Activated CD4-positive, alpha-beta T cell treated with anti-CD3 and anti-CD28 coated beads for 36 hours (primary cell): ENCODE measurements at regions not wholly inside any gene's neighbourhood (a gene's known extent, or its start where the extent isn't known, plus 50 kb on each side); places are given as distances from the start of the nearest gene placed in this dataset.
"Not testable (repeated sequence)": the region's sequence is repeated elsewhere in the genome, so short reads cannot be mapped to it uniquely, and the experiment has no call there.

ENCODE experiments used
- ATAC-seq: fragments of 200-7000 bp; cut with Tn5 transposase; one replicate; pipeline ENCODE4 v1.10.0; 2021; ENCODE audit warnings: mild to moderate bottlenecking, moderate library complexity
- CTCF ChIA-PET: fragments of 350-600 bp; sonication (Branson Sonifier 250); formaldehyde crosslinking; loops from one replicate; lab custom pipeline; 2021; ENCODE audit warnings: antibody characterized with exemption; lab: Charles Lee
- POLR2A ChIA-PET: fragments of 350-600 bp; sonication (Branson Sonifier 250); formaldehyde crosslinking; loops from one replicate; lab custom pipeline; 2021; ENCODE audit warnings: antibody characterized with exemption, inconsistent platforms; lab: Charles Lee
- DNase-seq: peaks from one replicate; pipeline ENCODE4 v3.0.0-alpha.2; 2020
- H3K27ac Mint-ChIP-seq: one replicate; pipeline ENCODE4 v1.8.0; 2021; ENCODE audit warnings: mixed read lengths
- H3K27me3 Mint-ChIP-seq: one replicate; pipeline ENCODE4 v1.8.0; 2021; ENCODE audit warnings: mixed read lengths
- H3K36me3 Mint-ChIP-seq: one replicate; pipeline ENCODE4 v1.8.0; 2021; ENCODE audit warnings: low read depth, mixed read lengths
- H3K4me1 Mint-ChIP-seq: one replicate; pipeline ENCODE4 v1.8.0; 2021; ENCODE audit warnings: mixed read lengths
- H3K4me3 Mint-ChIP-seq: one replicate; pipeline ENCODE4 v1.8.0; 2021; ENCODE audit warnings: mild to moderate bottlenecking, moderate library complexity, mixed read lengths
- H3K9me3 Mint-ChIP-seq: one replicate; pipeline ENCODE4 v1.8.0; 2021; ENCODE audit warnings: low read depth, mixed read lengths
- intact Hi-C, 2 experiments: fragments of 100-400 bp; cut with DNase I in 1 of 2; cut with micrococcal nuclease in 1 of 2; formaldehyde crosslinking; loops; one replicate each; pipeline versions ENCODE4 v1.14.2 to v1.15.1; 2022 to 2024; cut with DNase I, micrococcal nuclease

DNA sequence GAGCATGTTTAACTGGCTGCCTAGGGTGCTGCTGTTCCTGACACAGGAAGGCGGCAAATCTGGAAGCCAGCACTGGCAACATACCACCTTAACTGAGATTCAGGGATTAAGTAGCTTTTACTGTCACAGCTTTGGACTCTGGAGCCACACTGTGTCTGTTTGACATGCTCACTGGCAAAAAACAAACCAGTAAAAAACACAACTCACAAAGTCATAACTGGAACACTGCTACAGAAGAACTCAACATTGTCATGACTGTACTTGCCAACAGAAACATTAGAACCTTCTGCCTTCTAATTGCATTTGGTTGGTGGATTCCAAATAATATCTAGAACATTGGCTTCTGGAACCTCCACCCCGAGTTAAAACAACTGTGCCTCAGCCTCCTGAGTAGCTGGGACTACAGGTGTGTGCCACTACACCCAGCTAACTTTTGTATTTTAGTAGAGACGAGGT, 117.6 kb downstream of the TTC6 start:
- POLR2A ChIA-PET: no interaction called here
- peaks cover 4% of the 10 kb centered on the region for H3K27me3 Mint-ChIP-seq
- CTCF ChIA-PET: no interaction called here
- H3K9me3 Mint-ChIP-seq: peaks cover 2% of the 10 kb centered on the region
- no peaks in the 10 kb centered on the region for H3K4me1 Mint-ChIP-seq
- no peak overlapping the region for H3K27ac Mint-ChIP-seq
- ATAC-seq (no peak), DNase-seq (no peak)
- intact Hi-C loops: no loop called here
- H3K36me3 Mint-ChIP-seq: no peaks in the 10 kb centered on the region
- H3K4me3 Mint-ChIP-seq: no peak overlapping the region

GRCh38 chr14:37720131-37720530, 124.7 kb downstream of the TTC6 start:
- DNase-seq (no peak), ATAC-seq (no peak)
- ChIA-PET CTCF (no interaction called here), POLR2A (no interaction called here)
- H3K36me3 Mint-ChIP-seq: no peaks in the 10 kb centered on the region
- H3K27ac Mint-ChIP-seq: no peak overlapping the region
- H3K4me3 Mint-ChIP-seq: no peak overlapping the region
- no peaks in the 10 kb centered on the region for H3K27me3 Mint-ChIP-seq
- H3K4me1 Mint-ChIP-seq: no peaks in the 10 kb centered on the region
- H3K9me3 Mint-ChIP-seq: no peaks in the 10 kb centered on the region
- intact Hi-C loops: no loop called here

GRCh38 chr14:37721976-37722659, 126.7 kb downstream of the TTC6 start:
- Mint-ChIP-seq H3K4me3 (no peak overlapping the region), H3K36me3 (no peaks in the 10 kb centered on the region), H3K27me3 (no peaks in the 10 kb centered on the region), H3K9me3 (peaks cover 2% of the 10 kb centered on the region), H3K27ac (no peak overlapping the region), H3K4me1 (no peaks in the 10 kb centered on the region)
- ChIA-PET POLR2A (no interaction called here), CTCF (no interaction called here)
- ATAC-seq: no peak
- intact Hi-C loops: no loop called here
- DNase-seq: no peak

DNA sequence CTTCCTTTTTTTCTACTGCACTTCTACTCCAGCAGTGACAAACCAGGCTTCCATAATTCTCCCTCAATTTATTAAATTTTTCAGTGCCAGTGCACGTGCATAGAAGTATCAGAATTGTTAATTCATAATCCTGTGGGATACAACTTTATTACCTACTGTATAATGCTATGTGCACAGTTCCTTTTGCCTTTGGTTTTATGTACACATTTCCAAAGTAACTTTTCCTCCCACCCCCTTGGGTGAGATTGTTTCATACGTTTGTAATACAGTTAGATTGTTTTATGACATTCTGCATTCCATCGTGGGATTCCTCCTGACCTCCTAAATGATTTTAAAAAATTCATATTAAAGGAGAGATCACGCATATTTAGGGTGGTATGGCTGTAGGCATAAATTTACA, 128.1 kb downstream of the TTC6 start:
- no peak for ATAC-seq
- Mint-ChIP-seq H3K9me3 (peaks cover 2% of the 10 kb centered on the region), H3K27me3 (no peaks in the 10 kb centered on the region), H3K4me3 (no peak overlapping the region), H3K27ac (no peak overlapping the region), H3K36me3 (no peaks in the 10 kb centered on the region), H3K4me1 (no peaks in the 10 kb centered on the region)
- ChIA-PET POLR2A (no interaction called here), CTCF (no interaction called here)
- no peak for DNase-seq
- intact Hi-C loops: no loop called here

- Mint-ChIP-seq H3K4me1 (no peaks in the 10 kb centered on the region), H3K36me3 (no peaks in the 10 kb centered on the region), H3K4me3 (no peak overlapping the region), H3K27me3 (no peaks in the 10 kb centered on the region), H3K27ac (no peak overlapping the region), H3K9me3 (peaks cover 2% of the 10 kb centered on the region)
- ATAC-seq: no peak
- CTCF ChIA-PET: no interaction called here
- no peak for DNase-seq
- intact Hi-C loops: no loop called here
- POLR2A ChIA-PET: no interaction called here
Observed at GRCh38 chr14:37726708-37727107, 131.3 kb downstream of the TTC6 start.

DNA sequence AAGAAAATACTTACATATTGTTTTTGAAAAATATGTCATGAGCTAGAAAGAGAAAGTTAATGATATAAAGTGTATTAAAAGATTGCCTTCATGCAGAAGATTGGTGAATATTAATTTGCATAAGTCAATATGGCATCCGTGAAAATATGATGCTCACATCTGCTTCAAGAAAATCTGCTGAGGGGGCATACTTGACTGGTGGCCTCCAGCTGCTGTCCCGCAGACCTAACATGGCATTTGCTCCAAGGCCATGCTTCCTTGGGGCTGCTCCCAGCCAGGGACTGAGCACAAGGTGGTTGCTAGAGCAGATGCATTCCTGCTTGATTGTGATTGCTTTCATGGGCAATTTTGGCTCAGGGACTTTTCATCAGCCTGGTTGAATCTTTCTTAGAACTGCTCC, 133.8 kb downstream of the TTC6 start:
- Mint-ChIP-seq H3K4me3 (no peak overlapping the region), H3K27me3 (no peaks in the 10 kb centered on the region), H3K4me1 (no peaks in the 10 kb centered on the region), H3K36me3 (no peaks in the 10 kb centered on the region), H3K9me3 (peaks cover 2% of the 10 kb centered on the region), H3K27ac (no peak overlapping the region)
- DNase-seq (no peak), ATAC-seq (no peak)
- ChIA-PET CTCF (no interaction called here), POLR2A (no interaction called here)
- intact Hi-C loops: no loop called here

DNA sequence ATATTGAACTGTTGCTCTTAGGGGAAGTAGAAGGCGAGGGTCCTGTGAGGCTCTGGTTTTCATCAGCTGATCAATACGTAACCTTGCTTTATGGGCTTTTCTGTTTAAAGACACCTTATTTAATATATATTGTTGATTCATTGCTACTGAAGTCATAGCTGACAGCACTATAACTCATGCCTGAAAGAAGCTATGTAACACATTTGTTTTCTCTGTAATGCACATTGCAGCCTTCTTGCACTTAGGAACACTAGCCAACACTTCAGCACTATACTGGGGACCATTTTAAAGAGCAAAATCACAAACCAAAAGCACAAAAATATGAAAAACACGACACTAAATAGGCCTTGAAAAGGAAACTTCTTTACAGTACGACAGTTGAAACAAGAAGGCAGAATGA, 135.7 kb downstream of the TTC6 start:
- no peaks in the 10 kb centered on the region for H3K4me1 Mint-ChIP-seq
- DNase-seq (no peak), ATAC-seq (no peak)
- no peaks in the 10 kb centered on the region for H3K36me3 Mint-ChIP-seq
- H3K9me3 Mint-ChIP-seq: no peaks in the 10 kb centered on the region
- no peak overlapping the region for H3K27ac Mint-ChIP-seq
- intact Hi-C loops: no loop called here
- POLR2A ChIA-PET: no interaction called here
- no peaks in the 10 kb centered on the region for H3K27me3 Mint-ChIP-seq
- no peak overlapping the region for H3K4me3 Mint-ChIP-seq
- CTCF ChIA-PET: no interaction called here

DNA sequence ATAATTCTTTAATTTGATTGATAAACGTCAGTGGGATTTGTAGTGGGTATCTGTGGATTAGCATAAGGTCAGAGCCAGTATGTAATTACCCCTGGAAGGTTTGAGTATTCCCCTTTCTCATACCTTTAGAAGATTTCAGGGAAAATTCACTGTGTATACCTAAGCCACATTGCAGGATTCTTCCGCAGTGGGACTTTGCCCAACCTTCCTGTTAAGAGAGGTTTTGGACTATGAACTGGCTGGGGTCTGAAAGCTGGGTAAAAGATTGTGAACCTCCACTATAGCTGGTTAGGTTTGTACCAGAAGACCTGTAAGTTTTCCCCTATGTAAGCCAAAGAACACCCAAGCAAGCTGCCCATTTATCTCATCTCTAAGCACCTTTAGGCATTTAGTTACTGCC, 150.2 kb downstream of the TTC6 start:
- Mint-ChIP-seq H3K27me3 (no peaks in the 10 kb centered on the region), H3K4me1 (no peaks in the 10 kb centered on the region), H3K4me3 (no peak overlapping the region), H3K27ac (no peak overlapping the region), H3K36me3 (no peaks in the 10 kb centered on the region), H3K9me3 (no peaks in the 10 kb centered on the region)
- no peak for ATAC-seq
- DNase-seq: no peak
- intact Hi-C loops: no loop called here
- CTCF ChIA-PET: no interaction called here
- POLR2A ChIA-PET: no interaction called here

- Mint-ChIP-seq H3K36me3 (no peaks in the 10 kb centered on the region), H3K27me3 (no peaks in the 10 kb centered on the region), H3K27ac (no peak overlapping the region), H3K4me3 (no peak overlapping the region), H3K4me1 (no peaks in the 10 kb centered on the region), H3K9me3 (no peaks in the 10 kb centered on the region)
- POLR2A ChIA-PET: no interaction called here
- intact Hi-C loops: no loop called here
- DNase-seq: no peak
- CTCF ChIA-PET: no interaction called here
- ATAC-seq: no peak
Observed at GRCh38 chr14:37746140-37746832, 150.9 kb downstream of the TTC6 start.

GRCh38 chr14:37753459-37753858, 158.0 kb downstream of the TTC6 start:
- ATAC-seq: no peak
- H3K9me3 Mint-ChIP-seq: peaks cover 4% of the 10 kb centered on the region
- no peak overlapping the region for H3K4me3 Mint-ChIP-seq
- POLR2A ChIA-PET: no interaction called here
- intact Hi-C loops: no loop called here
- H3K27me3 Mint-ChIP-seq: no peaks in the 10 kb centered on the region
- CTCF ChIA-PET: no interaction called here
- no peak for DNase-seq
- H3K27ac Mint-ChIP-seq: no peak overlapping the region
- H3K36me3 Mint-ChIP-seq: no peaks in the 10 kb centered on the region
- H3K4me1 Mint-ChIP-seq: no peaks in the 10 kb centered on the region

GRCh38 chr14:37760275-37760674, 164.8 kb downstream of the TTC6 start:
- DNase-seq, H3K36me3 Mint-ChIP-seq, POLR2A ChIA-PET, H3K27me3 Mint-ChIP-seq, ATAC-seq, H3K4me3 Mint-ChIP-seq, CTCF ChIA-PET, intact Hi-C loops, H3K4me1 Mint-ChIP-seq, H3K9me3 Mint-ChIP-seq, H3K27ac Mint-ChIP-seq: not testable (repeated sequence)

DNA sequence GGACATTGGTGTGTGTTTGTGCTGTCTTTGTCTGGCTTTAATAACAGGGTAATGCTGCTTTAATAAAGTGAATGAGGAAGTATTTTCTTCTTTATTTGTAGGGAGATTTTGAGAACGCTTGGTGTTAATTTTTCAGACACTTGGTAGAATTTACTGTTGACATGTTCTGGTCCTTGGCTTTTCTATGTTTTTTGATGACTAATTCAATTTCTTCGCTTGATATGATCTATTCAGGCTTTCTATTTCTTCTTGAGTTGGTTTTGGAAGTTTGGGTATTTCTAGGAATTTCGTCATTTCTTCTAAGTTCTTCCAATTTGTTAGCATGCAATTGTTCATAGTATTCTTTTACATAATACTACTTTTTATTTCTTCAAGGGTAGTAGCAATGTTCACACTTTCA, 167.8 kb downstream of the TTC6 start:
- POLR2A ChIA-PET: no interaction called here
- Mint-ChIP-seq H3K36me3 (no peaks in the 10 kb centered on the region), H3K4me1 (no peaks in the 10 kb centered on the region), H3K27me3 (no peaks in the 10 kb centered on the region), H3K9me3 (peaks cover 12% of the 10 kb centered on the region), H3K27ac (no peak overlapping the region), H3K4me3 (no peak overlapping the region)
- intact Hi-C loops: no loop called here
- no peak for DNase-seq
- ATAC-seq: no peak
- CTCF ChIA-PET: no interaction called here
